ENCODE measurements at regions not wholly inside any gene's neighbourhood (a gene's known extent, or its start where the extent isn't known, plus 50 kb on each side); places are given as distances from the start of the nearest gene placed in this dataset.

DNA sequence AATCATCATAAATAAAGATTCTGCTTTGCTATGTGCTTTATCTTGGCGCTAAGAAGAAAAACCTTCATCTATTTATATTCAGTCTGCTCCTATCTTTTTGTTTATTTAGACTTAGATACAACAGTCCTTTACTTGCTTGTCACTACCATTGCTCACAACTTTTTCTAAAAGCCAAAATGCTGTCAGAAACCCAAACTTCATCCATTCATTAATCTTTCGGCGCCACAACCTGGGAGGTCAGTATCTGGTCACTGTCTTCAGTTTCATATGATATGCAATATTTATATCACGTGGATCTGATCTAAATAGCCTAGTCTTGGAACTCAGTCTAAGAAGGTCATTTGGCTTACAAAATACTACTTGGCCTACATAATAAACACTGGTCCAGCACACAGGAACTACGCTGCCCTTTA lies 159.3 kb upstream of the TARS1 start:
- H3K27ac Mint-ChIP-seq = no peak overlapping the region
- H3K4me1 Mint-ChIP-seq (ENCODE audit: low read depth) = no peaks in the 10 kb centered on the region
- no peak overlapping the region for H3K4me3 Mint-ChIP-seq
- no peaks in the 10 kb centered on the region for H3K36me3 Mint-ChIP-seq
- H3K9me3 Mint-ChIP-seq (ENCODE audit: low read depth) = peaks cover 4% of the 10 kb centered on the region
- no peaks in the 10 kb centered on the region for H3K27me3 Mint-ChIP-seq

DNA sequence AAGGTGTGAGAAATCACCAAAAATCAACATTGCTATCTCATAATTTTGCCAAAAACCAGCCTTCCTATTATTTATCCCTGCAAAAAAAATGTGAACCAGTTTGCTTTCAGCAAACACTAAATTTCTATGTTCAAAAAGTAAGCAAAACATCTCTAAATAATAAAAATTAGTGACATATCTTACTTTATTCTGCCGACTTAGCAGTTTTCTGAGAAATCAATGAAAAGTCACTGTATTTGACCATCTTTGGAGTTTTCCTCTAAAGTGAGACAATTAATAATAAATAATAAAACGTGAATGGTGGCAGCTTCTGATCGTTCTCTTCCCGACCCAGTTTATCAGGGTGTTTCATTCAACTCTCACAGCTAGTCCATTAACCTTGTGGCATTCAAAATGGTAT lies 158.6 kb upstream of the TARS1 start:
- no peak overlapping the region for H3K4me3 Mint-ChIP-seq
- no peaks in the 10 kb centered on the region for H3K4me1 Mint-ChIP-seq (ENCODE audit: low read depth)
- H3K9me3 Mint-ChIP-seq (ENCODE audit: low read depth) = peaks cover 4% of the 10 kb centered on the region
- no peaks in the 10 kb centered on the region for H3K27me3 Mint-ChIP-seq
- H3K36me3 Mint-ChIP-seq = no peaks in the 10 kb centered on the region
- no peak overlapping the region for H3K27ac Mint-ChIP-seq

GRCh38 chr5:33282696-33283095 lies 158.1 kb upstream of the TARS1 start:
- no peaks in the 10 kb centered on the region for H3K36me3 Mint-ChIP-seq
- H3K4me3 Mint-ChIP-seq = no peak overlapping the region
- no peak overlapping the region for H3K27ac Mint-ChIP-seq
- H3K9me3 Mint-ChIP-seq (ENCODE audit: low read depth) = peaks cover 4% of the 10 kb centered on the region
- H3K27me3 Mint-ChIP-seq = no peaks in the 10 kb centered on the region
- H3K4me1 Mint-ChIP-seq (ENCODE audit: low read depth) = no peaks in the 10 kb centered on the region

DNA sequence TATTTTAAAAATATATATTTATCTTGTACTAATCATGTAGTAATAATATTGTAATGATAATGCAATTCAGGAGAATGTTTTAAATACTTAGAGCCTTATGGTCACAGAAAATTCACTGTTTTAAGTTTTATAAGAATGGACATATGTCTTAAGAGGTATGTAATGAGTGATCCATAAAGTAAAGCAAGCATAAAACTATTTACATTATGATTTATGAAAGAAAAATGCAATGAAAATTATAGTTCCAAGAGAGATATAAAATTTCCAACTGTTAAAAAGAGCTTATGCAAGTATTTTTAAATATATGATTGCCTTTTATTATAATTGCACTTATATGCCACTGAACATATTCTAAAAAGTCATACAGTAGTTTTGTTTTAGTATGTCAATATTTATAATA lies 157.5 kb upstream of the TARS1 start:
- Mint-ChIP-seq H3K36me3 (no peaks in the 10 kb centered on the region), H3K4me3 (no peak overlapping the region), H3K4me1 (ENCODE audit: low read depth) (no peaks in the 10 kb centered on the region), H3K27me3 (no peaks in the 10 kb centered on the region), H3K9me3 (ENCODE audit: low read depth) (peaks cover 4% of the 10 kb centered on the region), H3K27ac (no peak overlapping the region)

GRCh38 chr5:33284681-33285080 lies 156.1 kb upstream of the TARS1 start:
- no peak overlapping the region for H3K4me3 Mint-ChIP-seq
- H3K36me3 Mint-ChIP-seq = no peaks in the 10 kb centered on the region
- no peaks in the 10 kb centered on the region for H3K4me1 Mint-ChIP-seq (ENCODE audit: low read depth)
- no peak overlapping the region for H3K27ac Mint-ChIP-seq
- peaks cover 4% of the 10 kb centered on the region for H3K9me3 Mint-ChIP-seq (ENCODE audit: low read depth)
- no peaks in the 10 kb centered on the region for H3K27me3 Mint-ChIP-seq

DNA sequence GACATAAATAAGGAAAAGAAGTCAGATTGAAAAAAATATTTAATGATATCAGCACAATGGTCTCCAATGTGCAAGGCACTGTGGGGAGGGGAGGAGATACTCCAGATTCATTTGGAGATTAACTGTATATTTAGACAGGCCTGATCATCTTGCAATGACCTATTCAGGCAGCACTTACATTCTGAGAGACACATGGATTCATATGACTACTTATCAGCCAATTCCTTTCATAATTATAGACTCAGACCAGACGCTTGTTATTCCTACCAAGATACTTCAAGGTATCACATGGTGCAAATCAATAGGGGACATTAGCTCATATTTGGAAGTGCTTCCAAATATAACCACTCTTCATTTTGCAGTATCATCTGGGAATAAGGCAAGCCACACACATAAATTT lies 153.5 kb upstream of the TARS1 start:
- Mint-ChIP-seq H3K4me1 (ENCODE audit: low read depth) (no peaks in the 10 kb centered on the region), H3K9me3 (ENCODE audit: low read depth) (no peaks in the 10 kb centered on the region), H3K27me3 (no peaks in the 10 kb centered on the region), H3K36me3 (no peaks in the 10 kb centered on the region), H3K4me3 (no peak overlapping the region), H3K27ac (no peak overlapping the region)

DNA sequence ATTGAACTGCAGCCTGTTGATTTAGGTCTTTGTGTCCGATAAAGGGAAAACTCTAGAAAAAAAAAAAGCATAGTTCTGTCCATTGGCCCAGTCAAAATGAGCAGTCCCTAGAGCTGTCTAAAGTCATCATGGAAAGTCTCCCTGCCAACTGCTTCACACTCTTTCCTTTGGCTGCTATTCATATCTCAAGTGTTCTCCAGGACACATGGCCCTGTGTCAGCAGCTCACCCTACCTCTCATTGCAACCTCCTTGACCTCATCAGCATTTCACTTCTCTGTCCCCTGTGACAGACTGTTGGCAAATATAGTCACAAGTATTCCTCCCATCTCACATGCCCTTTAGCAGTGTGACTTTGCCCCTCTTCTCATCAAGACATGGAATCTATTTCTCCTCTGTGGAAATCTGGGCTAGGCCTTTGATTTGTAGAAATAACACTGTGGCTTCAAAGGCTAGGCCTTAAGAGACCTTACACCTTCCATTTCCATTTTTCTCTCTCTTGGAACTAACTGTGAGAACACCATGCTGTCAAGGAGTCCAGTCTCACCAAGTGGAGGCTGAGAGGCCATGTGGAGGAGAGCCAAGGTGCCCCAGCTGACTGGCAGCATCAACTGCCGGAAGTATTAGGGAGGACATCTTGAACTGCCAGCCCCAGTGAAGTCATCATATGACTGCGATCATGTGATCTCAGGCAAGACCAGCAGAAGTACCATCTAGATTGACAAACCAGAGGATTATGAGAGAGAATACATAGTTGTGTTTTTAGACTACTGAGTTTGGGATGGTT lies 149.4 kb upstream of the TARS1 start:
- H3K27ac Mint-ChIP-seq = no peak overlapping the region
- no peak overlapping the region for H3K4me3 Mint-ChIP-seq
- H3K27me3 Mint-ChIP-seq = no peaks in the 10 kb centered on the region
- H3K36me3 Mint-ChIP-seq = no peaks in the 10 kb centered on the region
- no peaks in the 10 kb centered on the region for H3K4me1 Mint-ChIP-seq (ENCODE audit: low read depth)
- H3K9me3 Mint-ChIP-seq (ENCODE audit: low read depth) = no peaks in the 10 kb centered on the region

DNA sequence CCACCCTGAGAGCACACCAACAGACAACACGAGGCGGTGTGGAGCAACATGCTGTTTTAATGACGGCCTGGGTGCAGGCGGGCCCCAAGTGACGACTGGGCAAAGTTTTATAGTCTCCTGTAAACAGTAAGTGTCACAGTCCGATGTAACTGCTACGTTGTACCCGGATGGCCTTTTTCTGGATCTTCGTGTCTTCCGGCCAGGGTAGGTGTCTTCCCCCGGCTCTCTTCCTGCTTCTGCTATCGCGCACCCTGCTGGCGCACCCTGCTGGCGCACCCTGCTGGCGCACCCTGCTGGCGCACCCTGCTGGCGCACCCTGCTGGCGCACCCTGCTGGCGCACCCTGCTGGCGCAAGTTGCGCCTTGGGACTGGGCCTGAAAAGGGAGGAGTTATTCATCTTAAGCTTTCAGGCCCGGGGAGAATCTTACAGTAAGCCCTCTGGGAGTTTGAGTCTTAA lies 143.0 kb upstream of the TARS1 start:
- no peaks in the 10 kb centered on the region for H3K36me3 Mint-ChIP-seq

DNA sequence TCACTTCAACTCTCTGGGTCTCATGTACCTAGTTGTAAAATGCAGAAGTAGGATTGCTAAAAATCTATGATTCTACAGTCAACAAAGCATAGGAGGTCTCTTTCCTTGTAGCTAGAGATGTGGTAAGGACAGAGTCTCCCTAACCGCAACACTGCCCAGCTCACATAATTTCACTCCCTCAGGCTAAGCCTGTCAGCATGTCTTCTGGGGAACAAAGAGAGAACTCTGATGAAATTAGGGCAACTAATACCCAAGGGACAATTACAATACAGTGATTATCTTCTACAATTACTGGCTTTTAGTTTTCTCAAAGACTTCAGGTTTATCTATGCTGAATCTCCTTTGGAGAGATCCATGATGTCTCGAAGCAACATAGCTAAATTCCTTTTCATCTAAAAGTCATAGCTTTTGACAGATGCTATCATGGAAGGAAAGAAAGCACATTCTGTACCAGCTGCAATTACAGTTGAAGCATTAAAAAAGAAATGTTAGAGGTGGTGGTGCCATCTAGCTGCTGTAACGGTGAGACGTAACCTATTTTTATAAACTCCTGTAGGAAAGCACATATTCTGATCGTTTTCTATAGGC lies 141.1 kb upstream of the TARS1 start:
- Mint-ChIP-seq H3K27ac (no peak overlapping the region), H3K27me3 (no peaks in the 10 kb centered on the region), H3K4me3 (no peak overlapping the region), H3K36me3 (no peaks in the 10 kb centered on the region), H3K9me3 (ENCODE audit: low read depth) (no peaks in the 10 kb centered on the region), H3K4me1 (ENCODE audit: low read depth) (peaks cover 2% of the 10 kb centered on the region)

More for the DNA sequence above, 143.0 kb upstream of the TARS1 start:
- Mint-ChIP-seq H3K9me3 (ENCODE audit: low read depth) (no peaks in the 10 kb centered on the region), H3K27ac (no peak overlapping the region), H3K4me1 (ENCODE audit: low read depth) (peaks cover 2% of the 10 kb centered on the region), H3K4me3 (no peak overlapping the region), H3K27me3 (no peaks in the 10 kb centered on the region)

- Mint-ChIP-seq H3K36me3 (no peaks in the 10 kb centered on the region), H3K4me1 (ENCODE audit: low read depth) (peaks cover 2% of the 10 kb centered on the region), H3K9me3 (ENCODE audit: low read depth) (no peaks in the 10 kb centered on the region), H3K4me3 (no peak overlapping the region), H3K27me3 (no peaks in the 10 kb centered on the region), H3K27ac (no peak overlapping the region)
Measured at GRCh38 chr5:33300209-33300742, 140.5 kb upstream of the TARS1 start.

GRCh38 chr5:33303579-33304095 lies 137.1 kb upstream of the TARS1 start:
- Mint-ChIP-seq H3K4me3 (no peak overlapping the region), H3K9me3 (ENCODE audit: low read depth) (no peaks in the 10 kb centered on the region), H3K36me3 (no peaks in the 10 kb centered on the region), H3K4me1 (ENCODE audit: low read depth) (peaks cover 2% of the 10 kb centered on the region), H3K27me3 (no peaks in the 10 kb centered on the region), H3K27ac (no peak overlapping the region)

GRCh38 chr5:33304601-33305000 lies 136.2 kb upstream of the TARS1 start:
- Mint-ChIP-seq H3K36me3 (no peaks in the 10 kb centered on the region), H3K4me3 (no peak overlapping the region), H3K27ac (no peak overlapping the region), H3K9me3 (ENCODE audit: low read depth) (no peaks in the 10 kb centered on the region), H3K27me3 (no peaks in the 10 kb centered on the region), H3K4me1 (ENCODE audit: low read depth) (peaks cover 2% of the 10 kb centered on the region)

DNA sequence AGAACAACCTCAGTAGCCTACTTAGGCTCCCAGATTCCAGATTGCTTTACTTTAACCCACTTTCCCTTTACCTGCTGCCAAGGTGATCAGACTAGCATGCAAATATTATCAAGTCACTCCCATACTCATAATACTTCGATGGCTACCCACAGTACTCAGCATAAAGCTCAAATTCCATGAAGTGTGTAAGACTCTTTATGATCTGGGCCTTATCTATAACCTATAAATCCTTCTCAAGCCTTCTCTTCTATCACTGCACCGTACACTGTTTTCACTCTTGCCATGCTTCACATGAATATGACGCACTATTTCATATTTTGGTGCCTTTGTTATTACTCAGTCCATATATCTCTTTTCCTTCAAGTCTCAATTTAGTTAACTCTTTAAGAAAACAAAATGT lies 135.2 kb upstream of the TARS1 start:
- H3K36me3 Mint-ChIP-seq = no peaks in the 10 kb centered on the region
- H3K27me3 Mint-ChIP-seq = no peaks in the 10 kb centered on the region
- no peak overlapping the region for H3K27ac Mint-ChIP-seq
- H3K9me3 Mint-ChIP-seq (ENCODE audit: low read depth) = no peaks in the 10 kb centered on the region
- no peak overlapping the region for H3K4me3 Mint-ChIP-seq
- peaks cover 1% of the 10 kb centered on the region for H3K4me1 Mint-ChIP-seq (ENCODE audit: low read depth)

DNA sequence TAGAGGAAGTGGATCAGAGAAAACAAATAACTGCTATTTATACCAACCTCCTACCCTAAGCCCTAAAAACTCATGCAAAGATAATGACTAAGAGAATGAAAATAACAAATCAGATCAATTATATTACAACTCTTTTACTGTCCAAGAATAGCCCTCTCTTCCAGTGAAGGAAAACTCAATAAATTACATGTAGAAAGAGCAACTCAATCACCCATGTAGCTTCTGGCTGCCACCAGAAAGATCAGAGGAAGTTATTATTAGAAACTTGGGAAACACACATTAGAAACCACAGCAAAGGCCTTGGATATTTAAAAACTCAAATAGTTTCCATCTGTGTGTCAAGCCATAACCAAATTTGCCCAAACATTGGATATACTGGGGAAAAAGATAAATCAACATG lies 134.0 kb upstream of the TARS1 start:
- H3K9me3 Mint-ChIP-seq (ENCODE audit: low read depth) = no peaks in the 10 kb centered on the region
- H3K4me3 Mint-ChIP-seq = no peak overlapping the region
- no peaks in the 10 kb centered on the region for H3K27me3 Mint-ChIP-seq
- no peaks in the 10 kb centered on the region for H3K36me3 Mint-ChIP-seq
- H3K27ac Mint-ChIP-seq = no peak overlapping the region
- no peaks in the 10 kb centered on the region for H3K4me1 Mint-ChIP-seq (ENCODE audit: low read depth)

DNA sequence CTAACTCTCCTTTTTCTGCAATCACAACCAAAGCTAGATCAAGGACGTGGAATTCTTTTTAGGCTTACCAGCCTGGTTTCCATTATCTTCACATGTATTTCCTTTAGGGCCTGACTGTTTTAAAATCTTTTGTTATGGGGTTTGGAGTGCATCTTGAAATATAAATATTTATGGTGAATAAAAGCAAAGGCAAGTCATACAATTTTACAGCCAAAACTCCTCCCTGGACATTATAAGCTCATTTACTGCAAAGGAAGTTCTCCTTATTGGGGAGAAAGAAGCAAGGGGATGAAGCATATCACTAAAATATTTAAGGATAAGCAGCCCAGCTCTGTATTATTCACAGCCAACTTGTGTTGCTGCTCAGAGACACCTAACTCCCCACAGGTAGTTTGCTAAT lies 132.2 kb upstream of the TARS1 start:
- H3K4me1 Mint-ChIP-seq (ENCODE audit: low read depth) = no peaks in the 10 kb centered on the region
- H3K27ac Mint-ChIP-seq = no peak overlapping the region
- H3K27me3 Mint-ChIP-seq = no peaks in the 10 kb centered on the region
- H3K36me3 Mint-ChIP-seq = no peaks in the 10 kb centered on the region
- no peaks in the 10 kb centered on the region for H3K9me3 Mint-ChIP-seq (ENCODE audit: low read depth)
- H3K4me3 Mint-ChIP-seq = no peak overlapping the region
